Hepatocyte (in vitro differentiated cells): ENCODE measurements at regions not wholly inside any gene's neighbourhood (a gene's known extent, or its start where the extent isn't known, plus 50 kb on each side); places are given as distances from the start of the nearest gene placed in this dataset.

ENCODE experiments used
- EZH2 ChIP-seq: fragments of 200-600 bp; sonication (generic); IDR thresholded peaks from 2 replicates; pipeline ENCODE4 v1.6.1; 2016; ENCODE audit warnings: antibody characterized with exemption, mild to moderate bottlenecking, borderline replicate concordance
- EZH2phosphoT487 ChIP-seq: fragments of 200-600 bp; sonication (generic); IDR thresholded peaks from one replicate; pipeline ENCODE4 v1.6.1; 2018; ENCODE audit warnings: antibody characterized with exemption, mild to moderate bottlenecking, low read depth, moderate library complexity; ENCODE audit not compliant: unreplicated experiment, severe bottlenecking

DNA sequence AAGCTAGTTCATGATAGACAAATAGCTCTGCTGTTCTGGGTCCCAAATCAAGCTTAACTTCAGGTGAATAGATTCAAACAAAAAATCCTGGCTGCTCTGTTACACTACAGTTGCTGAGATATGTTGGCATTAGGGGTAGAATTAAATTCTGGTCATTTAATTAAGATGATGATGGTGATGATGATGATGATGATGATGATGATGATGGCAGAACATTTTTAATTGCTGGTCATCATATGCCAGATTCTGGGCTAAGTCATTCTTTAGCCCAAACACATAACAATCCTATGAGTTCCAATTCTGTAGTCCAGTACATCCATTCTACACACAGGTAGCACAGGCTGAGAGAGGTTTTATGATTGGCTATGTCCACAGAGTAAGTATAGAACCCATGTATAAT, 741.5 kb downstream of the STIM2 start:
- TF ChIP-seq EZH2phosphoT487 (no peak), EZH2 (no peak)
